Fibroblast of peridontal ligament (primary cell): ENCODE measurements at regions not wholly inside any gene's neighbourhood (a gene's known extent, or its start where the extent isn't known, plus 50 kb on each side); places are given as distances from the start of the nearest gene placed in this dataset.
A peak's percentile ranks its signal among the peaks of the same experiment; 100 is the strongest.
"Not testable (repeated sequence)": the region's sequence is repeated elsewhere in the genome, so short reads cannot be mapped to it uniquely, and the experiment has no call there.

ENCODE experiments used
- DNase-seq: peaks from one replicate; pipeline ENCODE4 v3.0.0-alpha.2; 2010; ENCODE audit errors: extremely low read depth

GRCh38 chr1:189158155-189158554, 1319.5 kb downstream of the BRINP3 start:
- no peak for DNase-seq

- DNase-seq = no peak
Observed at GRCh38 chr1:189175889-189176288, 1301.8 kb downstream of the BRINP3 start.

DNA sequence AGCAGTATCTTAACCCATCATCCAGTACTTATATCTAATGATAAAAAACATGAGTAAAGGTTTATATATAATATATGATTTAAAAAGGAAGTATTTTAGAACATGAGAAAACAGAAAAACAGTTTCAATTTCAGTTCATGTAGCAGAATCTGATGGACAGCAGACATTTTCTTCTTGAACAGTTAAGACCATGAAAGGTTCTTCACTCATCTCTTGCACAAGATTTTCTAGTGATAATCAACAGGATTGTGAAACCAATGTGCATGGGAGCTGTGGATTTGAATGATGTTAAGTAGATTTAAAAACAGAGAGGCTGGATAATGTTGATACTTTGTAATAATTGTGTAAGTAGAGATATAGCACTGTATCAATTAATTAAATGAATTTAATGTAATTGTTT, 1297.6 kb downstream of the BRINP3 start:
- DNase-seq = peak; percentile 11

- no peak for DNase-seq
Observed at GRCh38 chr1:189185097-189185496, 1292.6 kb downstream of the BRINP3 start.

GRCh38 chr1:189192741-189193520, 1284.7 kb downstream of the BRINP3 start:
- DNase-seq = no peak

DNA sequence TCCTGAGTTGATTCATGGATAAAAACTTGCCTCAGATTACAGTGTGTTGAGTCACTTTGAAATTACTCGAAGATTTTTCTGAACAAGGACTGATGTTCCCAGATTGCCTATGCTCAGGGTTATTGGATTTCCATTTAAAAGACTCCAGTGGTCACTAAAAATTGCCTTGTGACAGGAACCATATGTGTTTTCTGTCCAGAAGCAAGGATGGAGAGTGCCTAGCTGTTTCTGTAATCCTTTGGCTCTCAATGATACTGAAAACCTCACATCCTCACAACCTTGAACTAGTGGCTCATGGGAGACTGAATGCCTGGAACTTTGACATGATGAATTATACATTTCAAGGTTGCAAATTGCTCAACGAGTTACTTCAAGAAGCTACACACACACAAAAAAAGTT, 1271.8 kb downstream of the BRINP3 start:
- DNase-seq = peak; percentile 52

DNA sequence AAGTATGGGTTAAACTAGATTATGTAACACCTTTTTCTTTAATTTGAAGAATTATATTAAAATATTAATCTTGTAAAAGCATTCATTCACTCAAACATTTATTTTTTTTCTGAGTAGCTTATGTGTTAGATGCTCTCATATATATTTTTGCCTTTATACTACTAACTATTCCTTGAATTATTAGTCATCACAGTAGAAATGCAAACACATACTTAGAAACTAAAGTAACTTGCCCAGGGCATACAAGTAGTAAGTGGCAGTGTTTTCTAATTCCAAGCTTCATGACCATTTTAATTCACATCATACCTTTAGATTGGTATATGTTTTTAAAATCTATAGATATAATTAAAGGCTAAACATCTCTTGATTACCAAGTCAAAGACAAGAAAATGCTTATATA, 1271.0 kb downstream of the BRINP3 start:
- DNase-seq = peak; percentile 22

- DNase-seq = peak; percentile 83
Observed at GRCh38 chr1:189211742-189212141, 1265.9 kb downstream of the BRINP3 start.

DNA sequence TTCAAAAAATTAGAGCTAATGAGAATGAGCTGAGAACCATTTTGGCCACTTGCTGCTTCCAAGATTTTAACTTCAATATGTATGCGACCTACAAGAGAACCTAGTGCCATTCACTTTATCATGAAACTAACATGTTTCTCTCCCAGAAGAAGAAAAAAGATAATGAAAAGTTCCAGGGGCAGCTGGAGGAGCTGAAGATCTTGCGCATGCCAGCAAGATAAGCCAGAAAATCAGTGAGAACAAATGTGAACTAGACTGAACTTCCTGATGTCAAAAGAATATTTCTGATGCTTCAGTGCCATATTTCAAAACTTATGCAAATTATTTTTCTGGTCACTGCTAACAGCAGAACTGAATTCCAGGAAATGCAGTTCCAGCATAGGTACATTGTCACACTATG, 1265.1 kb downstream of the BRINP3 start:
- no peak for DNase-seq

DNA sequence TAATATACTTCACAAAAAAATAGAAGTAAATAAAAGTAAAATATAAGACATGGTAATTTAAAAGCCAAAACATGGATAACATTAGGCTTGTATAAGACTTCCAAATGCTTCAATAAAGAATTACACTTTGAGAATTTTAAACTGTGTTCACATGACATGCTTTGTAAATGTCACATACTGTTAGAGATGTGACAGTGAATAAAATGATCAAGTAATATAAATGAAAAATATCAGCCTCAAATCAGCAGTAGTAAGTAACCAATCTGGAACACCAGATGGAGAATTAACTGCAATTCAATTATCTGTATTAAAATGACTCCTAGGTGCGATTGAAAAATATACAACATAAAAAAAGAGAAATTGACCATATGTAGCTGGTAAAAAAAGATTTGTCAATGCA, 1260.8 kb downstream of the BRINP3 start:
- DNase-seq = no peak

DNA sequence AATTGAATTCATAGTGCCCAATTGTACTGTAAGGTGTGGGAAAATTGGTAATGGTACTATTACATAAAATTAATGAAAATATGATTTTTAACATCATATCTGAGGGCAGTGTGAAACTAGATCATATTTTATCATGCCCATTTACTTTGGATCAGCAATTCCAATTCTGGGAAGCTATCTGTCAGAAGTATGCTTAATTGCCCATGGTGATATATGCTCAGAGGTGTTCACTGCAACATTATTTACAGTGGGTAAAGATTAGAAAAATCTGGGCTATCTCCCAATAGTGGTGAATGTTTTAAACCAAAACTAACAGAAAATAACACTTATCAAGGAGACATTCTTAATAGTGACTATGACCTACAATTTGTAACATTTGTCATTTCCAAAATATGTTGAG, 1260.0 kb downstream of the BRINP3 start:
- DNase-seq = no peak

DNA sequence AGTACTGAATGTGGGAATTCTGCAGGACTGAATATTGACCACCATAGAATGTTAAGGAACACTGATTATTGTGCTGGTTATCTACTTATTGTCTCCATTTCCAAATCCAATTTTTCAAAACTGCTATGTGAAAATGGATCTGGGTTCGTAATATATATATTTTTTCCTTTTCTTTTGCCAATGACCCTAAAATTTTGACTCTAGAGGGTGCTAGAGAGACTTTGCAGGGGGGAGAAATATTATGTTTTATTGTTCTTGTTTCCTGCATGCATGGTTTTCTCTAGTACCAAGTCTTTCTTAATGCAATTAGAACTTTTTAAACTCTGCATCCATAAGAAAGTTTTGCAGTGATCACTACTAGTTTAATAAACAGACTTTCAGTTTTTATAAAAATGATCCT, 1256.9 kb downstream of the BRINP3 start:
- DNase-seq = peak; percentile 24

- not testable (repeated sequence) for DNase-seq
Observed at GRCh38 chr1:189225794-189226145, 1251.9 kb downstream of the BRINP3 start.

DNA sequence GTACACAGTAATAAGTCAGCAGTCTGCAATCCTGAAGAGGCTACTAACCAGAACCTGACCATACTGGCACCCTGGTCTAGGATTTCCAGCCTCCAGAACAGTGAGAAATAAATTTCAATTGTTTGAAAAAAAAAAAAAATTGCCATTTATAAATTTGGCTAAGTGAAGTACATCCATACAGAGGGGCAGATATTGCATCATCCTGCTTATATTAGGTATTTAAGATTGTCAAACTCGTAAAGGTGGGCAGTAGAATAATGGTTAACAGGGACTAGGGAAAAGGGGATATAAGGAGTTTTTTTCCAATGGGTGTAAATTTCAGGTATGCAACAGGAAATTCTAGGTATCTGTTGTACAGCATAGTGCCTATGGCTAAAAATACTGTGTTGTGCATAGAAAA, 1250.9 kb downstream of the BRINP3 start:
- DNase-seq = no peak

DNA sequence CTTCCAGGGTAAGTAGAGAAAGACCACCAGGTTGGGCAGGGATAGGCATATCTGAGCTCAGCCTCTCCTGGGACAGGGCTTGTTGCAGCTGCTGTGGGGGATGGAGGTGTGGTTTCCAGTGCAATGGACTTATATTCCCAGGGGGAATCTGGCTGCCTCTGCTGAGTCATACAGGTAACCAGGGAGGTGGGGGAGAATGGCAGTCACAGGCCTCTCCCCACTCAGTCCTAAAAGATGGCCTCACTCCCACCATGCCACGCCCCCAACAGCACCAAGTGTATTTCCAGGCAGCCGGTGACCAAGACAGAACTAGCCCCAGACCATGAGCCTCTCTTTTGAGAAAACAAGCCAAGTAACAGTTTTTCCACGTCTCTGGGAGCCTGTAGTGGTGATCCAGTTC, 1240.7 kb downstream of the BRINP3 start:
- DNase-seq = no peak

GRCh38 chr1:189253601-189254350, 1223.9 kb downstream of the BRINP3 start:
- DNase-seq = no peak

DNA sequence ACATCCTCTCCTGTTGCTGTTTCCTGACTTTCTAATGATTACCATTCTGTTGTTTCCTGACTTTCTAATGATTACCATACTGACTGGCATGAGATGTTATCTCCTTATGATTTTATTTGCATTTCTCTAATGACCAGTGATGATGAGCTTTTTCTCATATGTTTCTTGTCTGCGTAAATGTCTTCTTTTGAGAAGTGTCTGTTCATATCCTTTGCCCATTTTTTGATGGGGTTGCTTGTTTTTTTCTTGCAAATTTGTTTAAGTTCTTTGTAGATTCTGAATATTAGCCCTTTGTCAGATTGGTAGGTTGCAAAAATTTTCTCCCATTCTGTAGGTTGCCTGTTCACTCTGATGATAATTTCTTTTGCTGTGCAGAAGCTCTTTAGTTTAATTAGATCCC, 1216.5 kb downstream of the BRINP3 start:
- not testable (repeated sequence) for DNase-seq

DNA sequence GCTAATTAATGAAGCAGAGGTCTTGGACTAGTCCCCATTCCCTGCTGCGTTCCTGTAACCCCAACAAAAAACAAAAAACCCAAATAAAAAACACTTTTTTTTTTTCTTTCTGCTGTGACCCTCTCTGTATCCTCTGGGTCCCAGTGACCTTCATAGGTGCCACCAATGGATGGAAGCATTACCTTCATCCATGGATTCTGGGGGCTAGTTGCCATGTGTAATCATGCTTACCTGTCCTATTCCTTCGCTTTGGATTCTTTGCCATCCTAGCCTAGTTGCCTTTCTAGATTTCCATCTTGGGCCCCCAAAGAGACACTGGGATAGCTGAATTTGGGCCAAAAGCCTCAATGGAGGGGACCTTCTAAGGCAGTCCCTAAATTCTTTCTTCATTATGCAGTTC, 1208.7 kb downstream of the BRINP3 start:
- DNase-seq = peak; percentile 23

DNA sequence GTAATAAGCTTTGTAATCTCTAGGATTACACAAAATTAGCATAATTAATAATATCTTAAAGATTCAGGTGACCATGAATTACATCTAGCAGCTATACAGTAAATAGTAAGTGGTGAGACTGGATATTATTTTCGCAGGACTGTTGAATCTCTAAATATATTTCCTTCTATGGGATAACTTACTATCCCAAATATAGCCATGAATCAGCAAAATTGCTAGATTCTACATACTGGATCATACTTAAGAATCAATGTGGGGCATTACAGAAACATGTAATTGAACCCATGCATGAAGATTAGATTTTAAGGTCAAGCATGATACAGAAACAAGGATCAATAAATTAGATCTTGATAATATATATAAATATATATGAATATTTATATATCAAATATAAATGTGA, 1203.4 kb downstream of the BRINP3 start:
- DNase-seq = no peak

DNA sequence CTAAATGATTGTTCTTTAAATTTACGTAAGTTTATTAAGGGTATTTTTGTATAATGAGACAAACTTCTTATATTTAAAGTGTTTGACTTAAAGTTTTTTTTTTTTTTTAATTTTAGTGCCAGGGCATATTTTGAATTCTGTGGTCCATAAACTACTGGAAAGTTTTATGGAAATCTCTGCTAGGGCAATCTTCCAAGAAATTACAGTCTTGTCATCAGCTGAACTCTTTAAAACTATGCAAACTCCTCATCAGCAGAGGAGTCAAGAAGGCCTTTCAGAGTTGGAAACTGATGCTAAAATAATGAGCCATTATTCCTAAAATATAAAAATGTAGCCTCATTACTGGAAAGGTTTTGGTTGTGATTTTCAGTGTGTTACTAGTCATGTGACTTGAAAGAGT, 1201.9 kb downstream of the BRINP3 start:
- peak; percentile 77 for DNase-seq

DNA sequence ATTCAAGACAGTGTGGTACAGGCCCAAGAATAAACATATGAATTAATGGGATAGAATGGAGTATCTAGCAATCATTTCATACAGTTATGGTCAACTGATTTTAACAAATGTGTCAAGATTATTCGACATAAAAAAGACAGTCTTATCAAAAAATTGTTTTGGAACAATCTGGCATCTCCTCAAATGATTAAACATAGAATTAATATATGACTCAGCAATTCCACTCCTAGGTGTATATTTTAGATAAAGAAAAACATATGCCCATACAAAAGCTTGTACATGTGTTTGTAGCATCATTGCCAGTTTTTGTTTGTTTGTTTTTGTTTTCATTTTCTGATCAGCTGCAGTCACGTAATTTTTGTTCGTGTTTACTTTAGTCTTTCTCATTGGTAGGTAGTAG, 1188.3 kb downstream of the BRINP3 start:
- no peak for DNase-seq

- no peak for DNase-seq
Observed at GRCh38 chr1:189301235-189301634, 1176.4 kb downstream of the BRINP3 start.

GRCh38 chr1:189305279-189305678, 1172.4 kb downstream of the BRINP3 start:
- DNase-seq = no peak
